ENCODE measurements at regions not wholly inside any gene's neighbourhood (a gene's known extent, or its start where the extent isn't known, plus 50 kb on each side); places are given as distances from the start of the nearest gene placed in this dataset.

DNA sequence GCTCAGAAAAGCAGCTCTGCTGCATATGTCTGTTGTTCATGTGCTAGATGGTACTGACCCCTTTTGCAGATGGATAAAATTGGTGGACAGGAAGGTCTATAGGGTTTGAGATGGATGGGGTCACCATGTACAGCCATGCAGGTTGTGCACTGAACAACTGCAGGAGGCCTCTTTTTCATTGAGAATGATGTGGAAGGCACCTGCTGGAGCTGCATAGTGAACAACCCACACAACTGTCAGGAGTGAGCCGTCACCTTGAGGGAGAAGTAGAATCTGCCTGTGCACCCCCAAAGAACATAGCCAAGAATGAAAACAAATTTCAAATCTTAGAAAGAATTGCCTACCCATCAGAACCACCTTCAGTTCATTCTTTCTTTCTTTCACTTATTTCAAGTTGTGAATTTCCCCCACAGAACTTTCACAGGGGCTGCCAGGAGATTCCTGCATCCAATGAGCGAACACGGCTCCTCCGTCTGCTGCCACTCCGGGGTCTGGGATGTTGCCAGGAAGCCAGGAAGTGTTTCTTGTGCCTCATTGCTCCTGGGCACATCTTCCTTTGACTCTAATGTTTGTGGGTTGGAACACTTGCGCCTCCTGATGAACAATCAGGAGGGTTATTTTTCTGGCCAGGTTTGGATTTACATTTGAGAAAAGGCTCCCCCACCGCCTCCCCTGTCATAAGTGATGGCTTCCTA lies 53.7 kb upstream of the DOCK1 start:
- DNase-seq, result no peak

DNA sequence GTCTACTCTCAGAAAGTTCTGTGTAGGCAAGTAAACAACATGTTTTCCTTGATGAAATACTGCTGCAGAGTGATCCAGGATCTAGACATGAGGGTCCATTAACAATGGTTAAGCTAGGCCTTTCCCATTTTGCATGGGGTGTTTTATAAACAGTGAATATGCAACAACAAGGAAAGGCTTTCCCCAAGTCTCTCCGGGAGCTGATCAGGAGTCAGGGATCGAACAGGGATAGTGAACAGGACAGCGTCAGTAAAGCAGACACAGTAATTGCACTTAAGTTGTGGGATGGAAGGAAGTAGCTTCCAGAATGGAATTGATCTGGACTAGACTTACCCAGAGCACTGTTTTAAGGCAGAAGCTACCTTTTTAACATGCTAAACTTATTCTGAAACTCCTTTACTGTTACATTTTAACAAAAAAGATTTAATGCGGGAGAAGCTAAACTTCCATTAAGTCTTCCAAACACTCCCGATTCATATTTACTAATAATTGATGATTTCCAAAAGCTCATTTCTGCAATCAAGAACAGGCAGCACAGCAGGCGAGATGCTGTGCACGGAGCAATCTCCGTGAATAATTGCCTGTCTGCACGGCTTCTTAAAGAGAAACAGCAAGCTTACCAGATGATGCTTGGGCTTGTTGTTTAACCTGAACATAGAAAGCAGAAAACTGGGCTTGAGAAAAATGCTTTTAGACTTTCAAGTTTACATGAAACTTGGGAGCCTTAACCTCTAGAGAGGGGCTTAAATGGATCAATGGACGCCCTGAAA lies 50.3 kb upstream of the DOCK1 start:
- DNase-seq, result no peak
